GM19193 (cell line): ENCODE measurements at regions not wholly inside any gene's neighbourhood (a gene's known extent, or its start where the extent isn't known, plus 50 kb on each side); places are given as distances from the start of the nearest gene placed in this dataset.

ENCODE experiments used
- POLR2A ChIP-seq: IDR thresholded peaks from 4 replicates; pipeline ENCODE4 v1.6.1; 2011; ENCODE audit not compliant: insufficient read depth, insufficient read length; ENCODE audit errors: extremely low read depth

GRCh38 chr2:207216457-207216856 lies 50.7 kb upstream of the KLF7 start:
- no peak for TF ChIP-seq POLR2A

DNA sequence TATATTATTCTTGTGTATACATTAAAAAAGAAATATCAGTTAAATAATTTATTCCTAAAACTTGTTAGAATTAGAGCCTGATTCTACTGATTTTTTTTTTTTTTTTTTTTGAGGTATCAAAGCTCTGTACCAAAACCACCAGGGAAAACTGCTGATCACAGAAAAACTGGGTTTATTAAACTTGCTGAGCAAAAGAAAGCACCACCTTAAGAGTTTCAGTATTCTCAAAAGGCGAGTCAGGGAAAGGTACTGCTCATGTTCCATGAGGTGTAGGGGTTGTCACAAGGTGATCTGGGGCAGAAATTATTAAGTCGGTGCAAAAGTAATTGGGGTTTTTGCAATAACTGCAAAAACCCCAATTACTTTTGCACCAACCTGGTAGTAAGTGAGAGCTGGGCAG lies 51.7 kb upstream of the KLF7 start:
- no peak for TF ChIP-seq POLR2A

- TF ChIP-seq POLR2A: no peak
Measured at GRCh38 chr2:207219081-207219630, 53.4 kb upstream of the KLF7 start.

GRCh38 chr2:207219676-207220501 lies 54.1 kb upstream of the KLF7 start:
- no peak for TF ChIP-seq POLR2A

DNA sequence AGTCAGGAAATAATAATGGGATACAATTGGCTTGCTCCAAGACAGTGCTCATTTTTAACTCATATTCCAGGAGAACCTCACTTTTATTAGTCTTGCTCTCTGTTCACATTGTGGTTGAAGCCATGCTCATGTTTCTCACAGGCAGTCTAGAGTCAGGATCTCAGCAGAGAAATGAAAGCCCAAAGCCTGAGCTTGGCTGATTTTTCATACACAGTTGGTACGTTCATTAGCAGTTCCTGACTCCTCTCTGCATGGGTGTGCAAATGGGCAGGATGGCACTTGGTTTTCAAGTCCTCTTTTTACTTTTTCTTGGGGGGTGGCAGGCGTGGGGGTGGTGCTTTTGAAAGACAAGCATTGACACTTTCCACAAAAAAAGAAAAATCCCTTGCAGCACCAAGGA lies 56.0 kb upstream of the KLF7 start:
- TF ChIP-seq POLR2A: no peak

DNA sequence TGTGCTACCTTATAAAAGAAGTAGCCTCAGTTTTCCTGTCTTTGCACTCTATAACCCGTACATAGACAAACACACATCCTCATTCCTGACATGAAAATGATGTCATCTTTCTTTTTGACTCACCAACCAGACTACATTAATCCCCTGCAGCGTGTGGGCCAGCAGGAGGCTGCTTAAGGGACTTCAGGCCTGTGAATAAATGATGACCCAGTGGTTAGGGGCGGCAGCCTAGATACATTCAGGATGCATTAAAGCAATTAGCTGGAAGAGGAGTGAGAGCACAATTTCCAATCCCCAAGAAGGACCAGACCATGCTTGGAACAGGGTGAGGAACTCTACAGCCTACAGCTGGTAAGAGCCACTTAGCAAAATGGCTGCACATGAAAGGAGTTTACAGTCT lies 57.3 kb upstream of the KLF7 start:
- no peak for TF ChIP-seq POLR2A

- no peak for TF ChIP-seq POLR2A
Measured at GRCh38 chr2:207224381-207224780, 58.6 kb upstream of the KLF7 start.

DNA sequence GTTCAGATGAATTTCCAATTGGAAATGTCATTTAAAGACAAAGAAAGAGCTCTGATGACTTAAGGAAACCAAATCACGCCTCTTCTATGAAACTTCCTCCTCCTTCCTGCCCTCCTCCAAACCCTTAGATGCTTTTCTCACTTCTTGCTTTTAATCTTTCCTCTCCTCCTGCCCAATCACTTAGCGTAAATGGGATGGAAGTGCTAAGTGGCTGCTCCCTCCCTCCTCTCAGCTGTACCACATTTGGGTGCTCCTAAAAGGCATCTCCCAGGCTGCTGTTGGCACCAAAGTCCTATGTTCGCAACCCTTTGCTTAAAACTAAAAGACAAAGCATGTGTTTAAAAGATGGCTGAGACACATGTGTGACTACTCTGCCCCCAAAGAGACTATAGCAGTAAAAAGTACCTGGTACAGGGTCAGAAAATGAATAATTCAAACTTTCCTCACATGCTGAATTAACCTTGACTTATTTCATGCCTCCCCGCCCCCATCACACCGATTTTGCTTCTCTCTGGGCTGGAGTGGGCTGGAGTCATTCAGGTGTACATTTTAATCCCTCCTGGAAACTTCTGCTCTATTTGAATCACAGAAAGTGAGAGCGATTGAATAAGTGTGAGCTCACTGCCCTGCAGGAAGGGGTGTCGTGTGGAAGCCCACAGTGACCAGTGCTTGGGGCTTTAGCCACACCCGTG lies 59.2 kb upstream of the KLF7 start:
- TF ChIP-seq POLR2A: no peak

DNA sequence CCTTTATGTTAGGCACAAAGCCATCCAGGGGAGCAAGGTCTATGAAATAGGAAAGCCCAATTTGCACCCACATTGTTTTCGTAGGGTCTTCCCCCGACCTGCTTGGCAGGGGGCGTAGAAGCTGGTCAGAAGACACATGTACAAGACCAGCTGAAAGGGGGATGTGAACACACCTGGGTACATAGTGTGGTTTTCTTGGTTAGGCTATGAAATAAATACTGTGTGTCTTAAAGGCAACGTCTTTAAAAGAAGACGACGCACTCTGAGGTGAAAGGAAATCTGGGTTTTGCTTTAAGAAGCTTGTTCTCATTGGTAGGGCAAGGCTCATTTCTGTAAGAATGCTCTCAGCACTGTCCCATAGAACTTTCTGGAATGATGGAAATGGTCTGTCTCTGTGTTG lies 60.0 kb upstream of the KLF7 start:
- TF ChIP-seq POLR2A: no peak

GRCh38 chr2:207226243-207226642 lies 60.5 kb upstream of the KLF7 start:
- TF ChIP-seq POLR2A: no peak

DNA sequence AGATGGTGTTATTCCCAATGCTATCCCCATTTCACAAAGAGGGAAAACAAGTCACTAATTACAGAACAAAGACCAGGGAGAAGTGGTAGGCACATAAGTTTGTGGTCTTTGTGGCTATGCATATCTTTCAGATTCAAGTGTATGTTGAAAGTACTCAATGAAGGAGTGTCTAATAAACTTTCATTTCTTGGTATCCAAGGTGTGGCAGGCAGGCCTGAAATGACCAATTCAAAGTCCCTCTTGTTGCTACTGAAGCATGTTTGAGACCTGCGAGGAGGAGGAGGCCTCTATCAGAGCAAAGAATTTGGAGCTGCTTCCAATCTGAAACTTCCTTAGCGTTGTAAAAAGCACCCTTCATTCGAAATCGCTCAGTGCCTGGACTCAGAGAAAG lies 60.9 kb upstream of the KLF7 start:
- no peak for TF ChIP-seq POLR2A

DNA sequence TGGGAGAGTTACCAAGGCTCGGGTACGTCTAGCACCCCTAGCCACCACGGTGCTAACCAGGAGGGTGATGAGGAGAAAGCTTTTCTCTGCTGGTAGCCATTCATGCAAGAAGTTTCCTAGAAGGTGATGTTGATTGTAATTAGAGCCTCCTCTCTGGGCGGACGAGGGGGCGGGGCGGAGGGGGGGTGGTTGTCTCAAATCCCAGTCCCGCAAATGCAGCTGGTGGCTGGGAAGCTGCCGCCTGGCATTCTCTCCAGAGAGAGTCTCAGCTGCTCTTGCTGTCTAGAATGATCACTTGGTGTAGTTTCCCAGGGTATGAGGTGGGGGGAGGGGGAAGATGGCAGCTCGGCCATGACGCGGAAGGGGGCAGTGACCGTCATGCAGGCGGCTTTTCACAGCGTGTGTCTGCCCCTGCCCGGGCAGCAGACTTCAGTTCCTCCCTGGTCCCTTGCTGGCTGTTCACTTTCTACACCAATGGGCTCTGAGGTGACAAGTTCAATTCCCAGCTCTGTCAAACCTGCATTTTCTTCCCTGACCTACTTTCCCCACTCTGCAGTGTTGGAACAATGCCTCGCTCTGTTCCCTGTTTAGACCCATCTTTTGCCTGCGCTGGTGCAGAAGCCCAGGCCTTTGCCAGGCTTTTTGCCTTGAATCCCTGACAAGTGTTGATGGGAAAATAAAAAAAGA lies 61.5 kb upstream of the KLF7 start:
- no peak for TF ChIP-seq POLR2A

DNA sequence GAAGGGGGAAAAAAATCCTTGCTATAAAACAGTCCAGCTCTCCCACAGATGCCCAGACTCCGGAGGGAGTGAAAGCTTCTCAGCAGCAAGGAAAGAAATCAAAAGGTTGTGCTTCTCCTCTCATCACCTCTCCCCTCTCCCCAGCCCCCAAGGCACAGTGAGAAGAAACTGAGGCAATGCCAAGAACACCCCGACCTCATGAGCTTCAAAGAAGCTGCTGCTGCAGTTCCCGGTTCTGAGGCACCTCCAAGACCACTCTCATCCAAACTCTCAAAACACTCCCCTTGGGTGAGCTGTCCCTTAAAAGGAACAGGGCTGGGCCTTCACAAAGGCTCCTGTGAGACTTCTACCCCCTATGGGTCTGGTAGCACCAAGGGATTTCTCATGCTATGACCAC lies 62.0 kb upstream of the KLF7 start:
- no peak for TF ChIP-seq POLR2A

- TF ChIP-seq POLR2A: no peak
Measured at GRCh38 chr2:207228402-207228801, 62.7 kb upstream of the KLF7 start.

GRCh38 chr2:207229161-207229560 lies 63.4 kb upstream of the KLF7 start:
- TF ChIP-seq POLR2A: no peak
